ENCODE measurements at regions not wholly inside any gene's neighbourhood (a gene's known extent, or its start where the extent isn't known, plus 50 kb on each side); places are given as distances from the start of the nearest gene placed in this dataset.

GRCh38 chr11:45361551-45361950 lies 75.4 kb upstream of the SYT13 start:
- TF ChIP-seq POLR2AphosphoS5 (IDR thresholded peaks at IDR 0.05; ENCODE audit: low read depth, low read length) (no peak), TAF1 (IDR thresholded peaks at IDR 0.05; ENCODE audit: borderline replicate concordance, insufficient read depth, low read length) (no peak), SIN3A (IDR thresholded peaks at IDR 0.05; ENCODE audit: borderline replicate concordance, insufficient read depth, low read length) (no peak), FOXP2 (optimal IDR thresholded peaks at IDR 0.05; ENCODE audit: borderline replicate concordance, extremely low read depth, extremely low read length, insufficient read depth) (no peak)
- TF ChIP-seq, protein P1, sequence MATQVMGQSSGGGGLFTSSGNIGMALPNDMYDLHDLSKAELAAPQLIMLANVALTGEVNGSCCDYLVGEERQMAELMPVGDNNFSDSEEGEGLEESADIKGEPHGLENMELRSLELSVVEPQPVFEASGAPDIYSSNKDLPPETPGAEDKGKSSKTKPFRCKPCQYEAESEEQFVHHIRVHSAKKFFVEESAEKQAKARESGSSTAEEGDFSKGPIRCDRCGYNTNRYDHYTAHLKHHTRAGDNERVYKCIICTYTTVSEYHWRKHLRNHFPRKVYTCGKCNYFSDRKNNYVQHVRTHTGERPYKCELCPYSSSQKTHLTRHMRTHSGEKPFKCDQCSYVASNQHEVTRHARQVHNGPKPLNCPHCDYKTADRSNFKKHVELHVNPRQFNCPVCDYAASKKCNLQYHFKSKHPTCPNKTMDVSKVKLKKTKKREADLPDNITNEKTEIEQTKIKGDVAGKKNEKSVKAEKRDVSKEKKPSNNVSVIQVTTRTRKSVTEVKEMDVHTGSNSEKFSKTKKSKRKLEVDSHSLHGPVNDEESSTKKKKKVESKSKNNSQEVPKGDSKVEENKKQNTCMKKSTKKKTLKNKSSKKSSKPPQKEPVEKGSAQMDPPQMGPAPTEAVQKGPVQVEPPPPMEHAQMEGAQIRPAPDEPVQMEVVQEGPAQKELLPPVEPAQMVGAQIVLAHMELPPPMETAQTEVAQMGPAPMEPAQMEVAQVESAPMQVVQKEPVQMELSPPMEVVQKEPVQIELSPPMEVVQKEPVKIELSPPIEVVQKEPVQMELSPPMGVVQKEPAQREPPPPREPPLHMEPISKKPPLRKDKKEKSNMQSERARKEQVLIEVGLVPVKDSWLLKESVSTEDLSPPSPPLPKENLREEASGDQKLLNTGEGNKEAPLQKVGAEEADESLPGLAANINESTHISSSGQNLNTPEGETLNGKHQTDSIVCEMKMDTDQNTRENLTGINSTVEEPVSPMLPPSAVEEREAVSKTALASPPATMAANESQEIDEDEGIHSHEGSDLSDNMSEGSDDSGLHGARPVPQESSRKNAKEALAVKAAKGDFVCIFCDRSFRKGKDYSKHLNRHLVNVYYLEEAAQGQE (IDR thresholded peaks at IDR 0.05; ENCODE audit: insufficient read depth in 1 of 2, low read depth in 2 of 2, low read length in 2 of 2), result no peak

DNA sequence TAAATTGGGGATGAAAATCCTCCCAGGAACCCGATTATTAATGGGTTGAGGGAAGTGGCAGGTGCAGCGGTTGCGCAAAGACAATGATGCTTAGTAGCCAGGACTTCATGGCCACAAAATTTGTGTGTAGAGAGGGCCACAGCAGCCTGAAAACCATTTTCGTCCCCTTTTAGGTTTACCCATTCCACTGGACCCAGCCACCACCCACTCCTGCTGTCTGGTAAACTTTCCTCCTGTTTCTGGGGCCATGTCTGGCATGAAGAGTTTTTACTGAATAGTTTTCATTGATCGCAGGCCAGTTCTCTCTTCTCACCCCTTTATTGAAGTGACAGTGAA lies 69.5 kb upstream of the SYT13 start:
- no peak for TF ChIP-seq FOXP2 (optimal IDR thresholded peaks at IDR 0.05; ENCODE audit: borderline replicate concordance, extremely low read depth, extremely low read length, insufficient read depth)
- no peak for TF ChIP-seq POLR2AphosphoS5 (IDR thresholded peaks at IDR 0.05; ENCODE audit: low read depth, low read length)
- no peak for TF ChIP-seq SIN3A (IDR thresholded peaks at IDR 0.05; ENCODE audit: borderline replicate concordance, insufficient read depth, low read length)
- TF ChIP-seq, protein P1 (IDR thresholded peaks at IDR 0.05; ENCODE audit: insufficient read depth in 1 of 2, low read depth in 2 of 2, low read length in 2 of 2), result no peak
- no peak for TF ChIP-seq TAF1 (IDR thresholded peaks at IDR 0.05; ENCODE audit: borderline replicate concordance, insufficient read depth, low read length)

- TF ChIP-seq POLR2AphosphoS5 (IDR thresholded peaks at IDR 0.05; ENCODE audit: low read depth, low read length) (no peak), TAF1 (IDR thresholded peaks at IDR 0.05; ENCODE audit: borderline replicate concordance, insufficient read depth, low read length) (no peak), SIN3A (IDR thresholded peaks at IDR 0.05; ENCODE audit: borderline replicate concordance, insufficient read depth, low read length) (no peak), FOXP2 (optimal IDR thresholded peaks at IDR 0.05; ENCODE audit: borderline replicate concordance, extremely low read depth, extremely low read length, insufficient read depth) (no peak)
- TF ChIP-seq, protein P1 (IDR thresholded peaks at IDR 0.05; ENCODE audit: insufficient read depth in 1 of 2, low read depth in 2 of 2, low read length in 2 of 2), result no peak
These were observed 69.0 kb upstream of the SYT13 start for GRCh38 chr11:45354976-45355705.

DNA sequence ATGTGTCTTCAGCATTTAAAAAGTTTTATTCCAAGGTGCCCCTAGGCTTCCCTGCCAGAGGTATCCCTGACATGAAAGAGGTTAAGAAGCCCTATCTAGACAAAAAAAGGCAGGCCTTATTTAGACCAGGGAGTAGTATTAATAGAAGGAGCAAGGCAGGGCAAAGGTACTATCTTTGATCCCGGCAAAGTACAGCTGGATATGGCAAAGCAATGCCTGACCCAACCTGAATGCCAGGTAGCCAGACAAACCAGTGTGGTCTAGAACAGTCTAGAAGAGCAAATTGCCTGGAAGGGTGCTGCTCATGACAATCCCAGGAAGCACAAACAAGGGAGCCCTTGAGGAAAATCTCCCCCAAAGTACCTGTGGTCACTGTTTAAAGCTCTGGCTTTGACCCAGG lies 62.6 kb upstream of the SYT13 start:
- no peak for TF ChIP-seq SIN3A (IDR thresholded peaks at IDR 0.05; ENCODE audit: borderline replicate concordance, insufficient read depth, low read length)
- TF ChIP-seq FOXP2 (optimal IDR thresholded peaks at IDR 0.05; ENCODE audit: borderline replicate concordance, extremely low read depth, extremely low read length, insufficient read depth), result no peak
- TF ChIP-seq, protein P1 (IDR thresholded peaks at IDR 0.05; ENCODE audit: insufficient read depth in 1 of 2, low read depth in 2 of 2, low read length in 2 of 2), result no peak
- no peak for TF ChIP-seq TAF1 (IDR thresholded peaks at IDR 0.05; ENCODE audit: borderline replicate concordance, insufficient read depth, low read length)
- no peak for TF ChIP-seq POLR2AphosphoS5 (IDR thresholded peaks at IDR 0.05; ENCODE audit: low read depth, low read length)
